CD14-positive monocyte (primary cell): ENCODE measurements at regions not wholly inside any gene's neighbourhood (a gene's known extent, or its start where the extent isn't known, plus 50 kb on each side); places are given as distances from the start of the nearest gene placed in this dataset.

ENCODE experiments used
- DNase-seq, 3 donors: peaks; one replicate each; pipeline ENCODE4 v3.0.0-alpha.2; 2011 to 2022
- H2AFZ ChIP-seq: 2 replicates; pipeline ENCODE4 v1.6.0; 2012; ENCODE audit warnings: mild to moderate bottlenecking, low read depth, low read length, inconsistent platforms; ENCODE audit not compliant: insufficient read depth, poor library complexity, severe bottlenecking
- H3K27ac ChIP-seq, 2 donors: 1 replicate in 1 of 2; 2 replicates in 1 of 2; pipeline ENCODE4 v1.5.1; 2012 to 2013; ENCODE audit warnings: low read length in 2 of 2, control low read depth in 1 of 2, inconsistent platforms in 1 of 2, low read depth in 1 of 2, mild to moderate bottlenecking in 1 of 2
- H3K27me3 ChIP-seq, 2 donors: one replicate each; pipeline versions ENCODE4 v1.6.0 to v1.6.1; 2011 to 2013; ENCODE audit warnings: low read length in 2 of 2; ENCODE audit not compliant: control insufficient read depth in 2 of 2, insufficient read depth in 2 of 2
- H3K36me3 ChIP-seq, 2 donors: replicated peaks in 1 of 2; 1 replicate in 1 of 2; 2 replicates in 1 of 2; pipeline versions ENCODE4 v1.5.1 to v1.6.1; 2012 to 2013; ENCODE audit warnings: low read length in 2 of 2, control low read depth in 1 of 2, inconsistent platforms in 1 of 2, mild to moderate bottlenecking in 1 of 2; ENCODE audit not compliant: insufficient read depth in 2 of 2, control insufficient read depth in 1 of 2
- H3K4me1 ChIP-seq, 2 donors: 1 replicate in 1 of 2; 2 replicates in 1 of 2; pipeline versions ENCODE4 v1.5.1 to v1.6.1; 2012 to 2013; ENCODE audit warnings: low read length in 2 of 2, control low read depth in 1 of 2, inconsistent platforms in 1 of 2, mild to moderate bottlenecking in 1 of 2, moderate library complexity in 1 of 2; ENCODE audit not compliant: insufficient read depth in 2 of 2, control insufficient read depth in 1 of 2
- H3K4me2 ChIP-seq: replicated peaks from 2 replicates; pipeline ENCODE3; 2012; ENCODE audit warnings: low read length, moderate library complexity, mild to moderate bottlenecking; ENCODE audit not compliant: poor library complexity, severe bottlenecking; ENCODE audit errors: extremely low read depth
- H3K4me3 ChIP-seq, 3 experiments: fragments of 200-600 bp in 1 of 3; sonication (generic) in 1 of 3; replicated peaks in 1 of 3; 1 replicate in 2 of 3; 2 replicates in 1 of 3; pipeline ENCODE4 v1.5.1; 2011 to 2013; ENCODE audit warnings: low read length in 3 of 3, mild to moderate bottlenecking in 3 of 3, control low read depth in 2 of 3, low read depth in 2 of 3, inconsistent platforms in 1 of 3, moderate library complexity in 1 of 3
- H3K79me2 ChIP-seq: 2 replicates; pipeline ENCODE4 v1.6.0; 2012; ENCODE audit warnings: mild to moderate bottlenecking, control low read depth, inconsistent platforms, low read length, moderate library complexity; ENCODE audit not compliant: insufficient read depth
- H3K9ac ChIP-seq: 2 replicates; pipeline ENCODE4 v1.6.0; 2017; ENCODE audit warnings: low read length, mild to moderate bottlenecking; ENCODE audit not compliant: insufficient read depth, poor library complexity, severe bottlenecking
- H3K9me3 ChIP-seq, 2 donors: replicated peaks in 1 of 2; 1 replicate in 1 of 2; 2 replicates in 1 of 2; pipeline versions ENCODE4 v1.5.1 to v1.6.1; 2012 to 2013; ENCODE audit warnings: low read length in 2 of 2, control low read depth in 1 of 2; ENCODE audit not compliant: control insufficient read depth in 1 of 2, insufficient read depth in 1 of 2
- H4K20me1 ChIP-seq: 2 replicates; pipeline ENCODE4 v1.6.0; 2012; ENCODE audit warnings: mild to moderate bottlenecking, low read length, control low read depth, moderate library complexity; ENCODE audit not compliant: insufficient read depth
- H3K27ac Mint-ChIP-seq, 7 donors: one replicate each; pipeline ENCODE4 v1.8.0; 2020; ENCODE audit warnings: mild to moderate bottlenecking in 7 of 7, mixed read lengths in 7 of 7, moderate library complexity in 6 of 7, inconsistent platforms in 2 of 7
- H3K27me3 Mint-ChIP-seq, 3 donors: one replicate each; pipeline ENCODE4 v1.8.0; 2021 to 2022; ENCODE audit warnings: low read depth in 3 of 3, mild to moderate bottlenecking in 3 of 3, mixed read lengths in 3 of 3, moderate library complexity in 3 of 3, inconsistent platforms in 1 of 3
- H3K36me3 Mint-ChIP-seq, 2 donors: one replicate each; pipeline ENCODE4 v1.8.0; 2020; ENCODE audit warnings: mixed read lengths in 2 of 2, inconsistent platforms in 1 of 2, mild to moderate bottlenecking in 1 of 2
- H3K4me1 Mint-ChIP-seq: one replicate; pipeline ENCODE4 v1.8.0; 2020; ENCODE audit warnings: mild to moderate bottlenecking, mixed read lengths
- H3K4me3 Mint-ChIP-seq, 2 donors: one replicate each; pipeline ENCODE4 v1.8.0; 2020; ENCODE audit warnings: mild to moderate bottlenecking in 2 of 2, mixed read lengths in 2 of 2, moderate library complexity in 1 of 2
- H3K9me3 Mint-ChIP-seq, 7 donors: one replicate each; pipeline ENCODE4 v1.8.0; 2020 to 2022; ENCODE audit warnings: mixed read lengths in 7 of 7, mild to moderate bottlenecking in 6 of 7, moderate library complexity in 6 of 7, inconsistent platforms in 2 of 7
- CTCF ChIP-seq: fragments of 200-600 bp; IDR thresholded peaks from one replicate; pipeline ENCODE4 v1.8.0; 2022; ENCODE audit warnings: antibody characterized with exemption, mild to moderate bottlenecking
- WGBS: methylation state at CpG from one replicate; pipeline ENCODE4 v1.1.5; 2013; ENCODE audit warnings: missing lambda C conversion rate; ENCODE audit not compliant: insufficient coverage; 5-methylcytosine and 5-hydroxymethylcytosine counted together
- intact Hi-C, 2 donors: fragments of 100-400 bp; cut with micrococcal nuclease; formaldehyde crosslinking; loops; one replicate each; pipeline versions ENCODE4 v1.15.0 to v1.15.1; 2023

DNA sequence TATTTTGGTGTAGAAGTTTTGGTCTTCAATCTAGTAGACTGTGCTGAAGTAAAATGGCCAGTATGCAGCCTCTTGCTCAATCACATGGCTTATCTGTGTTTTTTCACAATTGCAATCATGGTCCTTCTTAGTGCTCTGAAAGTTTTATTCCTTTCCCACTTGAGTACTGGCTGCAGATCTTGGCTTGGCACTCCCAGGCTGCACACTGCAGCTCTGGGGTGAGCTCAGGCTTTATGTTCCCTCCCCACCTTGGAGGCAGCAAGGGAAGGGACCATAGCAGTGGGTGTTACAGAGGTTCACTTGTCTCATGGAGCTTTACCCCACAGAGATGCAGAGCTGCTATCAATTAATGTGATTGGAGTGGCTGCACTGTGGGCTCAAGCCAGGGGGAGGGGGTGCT lies 156.0 kb downstream of the TENT5D start:
- Mint-ChIP-seq H3K9me3 (peaks cover 1 to 26% (median 10%) of the 10 kb centered on the region in 7 donors), H3K4me3 (no peak overlapping the region), H3K4me1 (no peaks in the 10 kb centered on the region), H3K27ac (no peak overlapping the region), H3K27me3 (peaks cover 0 to 4% (median 0%) of the 10 kb centered on the region in 3 donors), H3K36me3 (no peaks in the 10 kb centered on the region)
- Histone ChIP-seq H3K9me3 (peaks cover 0 to 13% of the 10 kb centered on the region in 2 donors), H3K4me3 (no peak overlapping the region), H3K4me2 (no peak overlapping the region), H4K20me1 (no peaks in the 10 kb centered on the region), H3K27ac (no peak overlapping the region), H3K9ac (no peak overlapping the region), H3K27me3 (no peaks in the 10 kb centered on the region), H3K36me3 (no peaks in the 10 kb centered on the region), H3K4me1 (no peaks in the 10 kb centered on the region), H3K79me2 (no peaks in the 10 kb centered on the region), H2AFZ (no peak overlapping the region)
- TF ChIP-seq CTCF = no peak
- intact Hi-C loops = no loop called here
- no peak for DNase-seq

DNA sequence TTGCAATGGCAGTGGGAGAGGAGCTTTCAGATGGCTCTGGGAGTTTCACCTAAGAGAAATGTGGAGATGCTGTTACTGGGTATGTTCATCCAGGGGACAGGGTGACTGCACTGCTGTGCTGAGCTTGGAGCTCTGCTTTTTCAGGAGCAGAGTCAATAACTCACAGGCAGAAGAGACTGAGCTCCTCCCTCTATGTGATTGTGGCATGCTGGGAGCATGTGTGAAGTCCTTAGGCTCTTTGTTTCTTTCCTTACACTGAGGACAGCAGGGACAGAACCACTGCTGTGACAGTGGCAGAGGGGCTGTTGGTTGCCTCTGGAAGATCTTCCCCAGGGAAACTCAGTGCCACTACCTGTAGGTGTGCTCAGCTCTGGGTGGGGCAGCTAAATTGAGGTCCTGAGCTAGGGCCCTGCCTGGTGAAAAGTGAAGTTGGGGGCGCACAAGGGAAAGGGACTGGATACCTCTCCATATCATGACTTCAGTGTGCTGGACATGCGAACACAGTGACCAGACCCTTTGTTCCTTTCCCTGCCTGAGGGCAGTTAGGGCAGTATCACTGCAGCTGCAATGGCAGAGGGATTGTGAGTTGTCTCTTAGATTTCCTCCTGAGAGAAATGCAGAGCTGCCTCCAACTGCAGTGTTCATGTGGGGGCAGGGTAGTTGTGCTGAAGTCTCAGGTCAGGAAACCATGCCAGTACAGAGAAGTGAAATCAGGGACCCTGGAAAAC lies 156.7 kb downstream of the TENT5D start:
- H3K27me3 Mint-ChIP-seq = peaks cover 0 to 4% (median 0%) of the 10 kb centered on the region in 3 donors
- H3K4me3 Mint-ChIP-seq = no peak overlapping the region
- Histone ChIP-seq H3K4me1 (no peaks in the 10 kb centered on the region), H3K36me3 (no peaks in the 10 kb centered on the region), H3K79me2 (no peaks in the 10 kb centered on the region), H4K20me1 (no peaks in the 10 kb centered on the region), H3K4me2 (no peak overlapping the region), H3K9ac (no peak overlapping the region), H3K4me3 (no peak overlapping the region), H3K9me3 (peaks cover 0 to 12% of the 10 kb centered on the region in 2 donors), H3K27me3 (no peaks in the 10 kb centered on the region), H3K27ac (no peak overlapping the region), H2AFZ (no peak overlapping the region)
- no peak overlapping the region for H3K27ac Mint-ChIP-seq
- no peak for TF ChIP-seq CTCF
- H3K9me3 Mint-ChIP-seq = peaks cover 1 to 23% (median 8%) of the 10 kb centered on the region in 7 donors
- no CpG with 5 or more reads among the region's 2 CpGs for WGBS
- intact Hi-C loops = no loop called here
- no peaks in the 10 kb centered on the region for H3K36me3 Mint-ChIP-seq
- no peak for DNase-seq
- no peaks in the 10 kb centered on the region for H3K4me1 Mint-ChIP-seq
